CD4-positive, alpha-beta T cell treated with Interleukin-10 for 1 hour (primary cell): ENCODE measurements at regions not wholly inside any gene's neighbourhood (a gene's known extent, or its start where the extent isn't known, plus 50 kb on each side); places are given as distances from the start of the nearest gene placed in this dataset.

Experiments used
- DNase-seq: peaks from one replicate; pipeline ENCODE4 v3.0.0-alpha.2; 2020

- DNase-seq: no peak
Measured at GRCh38 chr3:194075088-194075615, 60.8 kb upstream of the HES1 start.

GRCh38 chr3:194075802-194076460 is 60.0 kb upstream of the HES1 start:
- DNase-seq: no peak

GRCh38 chr3:194076475-194076874 is 59.5 kb upstream of the HES1 start:
- DNase-seq: no peak

- no peak for DNase-seq
Measured at GRCh38 chr3:194077602-194078001, 58.3 kb upstream of the HES1 start.

- DNase-seq: no peak
Measured at GRCh38 chr3:194078045-194078821, 57.7 kb upstream of the HES1 start.

GRCh38 chr3:194079702-194080172 is 56.2 kb upstream of the HES1 start:
- DNase-seq: no peak

- no peak for DNase-seq
Measured at GRCh38 chr3:194080436-194080835, 55.5 kb upstream of the HES1 start.

- DNase-seq: no peak
Measured at GRCh38 chr3:194080913-194081800, 54.8 kb upstream of the HES1 start.

- no peak for DNase-seq
Measured at GRCh38 chr3:194081826-194082225, 54.1 kb upstream of the HES1 start.

- DNase-seq: no peak
Measured at GRCh38 chr3:194082743-194083636, 53.0 kb upstream of the HES1 start.

- DNase-seq: no peak
Measured at GRCh38 chr3:194083637-194084224, 52.2 kb upstream of the HES1 start.

GRCh38 chr3:194084284-194084683 is 51.7 kb upstream of the HES1 start:
- no peak for DNase-seq
